GM18502 (cell line): ENCODE measurements at regions not wholly inside any gene's neighbourhood (a gene's known extent, or its start where the extent isn't known, plus 50 kb on each side); places are given as distances from the start of the nearest gene placed in this dataset.

Experiments
- ATAC-seq: cut with Tn5 transposase; IDR thresholded peaks from one replicate; pipeline ENCODE4 v1.9.1; 2021; ENCODE audit warnings: mild to moderate bottlenecking; ENCODE audit not compliant: unreplicated experiment, poor library complexity

DNA sequence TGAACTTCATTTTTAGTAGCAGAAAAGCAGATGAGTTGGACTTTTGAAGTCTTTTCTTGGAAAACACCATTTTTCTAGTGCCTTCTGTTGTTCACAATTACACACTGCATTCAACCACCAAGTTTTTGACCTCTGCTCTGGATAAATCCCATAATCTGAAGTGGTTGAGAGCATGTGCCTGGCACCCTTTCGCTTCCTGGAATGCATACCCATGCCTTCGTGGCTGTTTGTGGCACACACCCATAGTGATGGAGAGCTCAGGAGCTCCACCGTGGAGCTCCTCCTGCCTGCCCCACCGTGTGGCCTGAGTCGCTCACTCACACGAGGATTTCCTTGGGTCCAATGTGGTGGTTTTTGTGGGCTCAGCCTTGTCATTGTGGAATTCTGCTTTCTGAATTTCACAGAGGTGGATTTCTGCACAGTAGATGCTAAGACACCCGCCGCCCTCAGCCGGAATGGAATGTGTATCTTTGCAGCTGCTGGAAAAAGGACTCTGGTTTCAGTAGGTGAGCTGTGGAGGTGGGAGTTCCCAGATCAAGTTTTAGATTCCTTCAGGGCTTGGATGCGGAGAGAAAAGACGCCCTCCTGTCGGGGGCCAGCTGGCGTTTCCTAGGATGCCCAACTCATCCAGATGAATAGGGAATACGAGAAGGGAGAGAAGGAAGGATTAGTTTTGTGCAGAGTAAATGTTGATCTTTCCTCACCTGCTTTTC, 500.4 kb downstream of the IRX1 start:
- ATAC-seq, result no peak

DNA sequence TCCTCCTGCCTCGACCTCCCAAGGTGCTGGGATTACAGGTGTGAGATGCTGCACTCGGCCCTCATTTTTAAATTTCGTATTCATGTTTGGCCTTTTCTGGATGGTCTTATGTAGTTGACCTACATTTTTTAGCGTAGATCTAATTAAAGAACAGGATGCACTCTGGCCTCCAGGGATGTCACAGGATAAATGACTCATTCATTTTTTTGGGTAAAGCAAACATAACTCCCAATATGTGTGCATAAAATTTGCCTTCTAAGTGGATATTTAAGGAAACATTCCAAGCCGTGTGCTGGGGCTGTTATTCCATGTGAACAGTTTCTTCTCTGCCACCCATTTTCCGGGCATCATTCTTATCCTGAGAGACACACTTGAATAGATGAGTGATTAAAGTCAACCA, 501.6 kb downstream of the IRX1 start:
- ATAC-seq, result no peak

- ATAC-seq, result no peak
These were observed 502.6 kb downstream of the IRX1 start for GRCh38 chr5:4098226-4098625.

- no peak for ATAC-seq
These were observed 503.8 kb downstream of the IRX1 start for GRCh38 chr5:4099386-4099785.

DNA sequence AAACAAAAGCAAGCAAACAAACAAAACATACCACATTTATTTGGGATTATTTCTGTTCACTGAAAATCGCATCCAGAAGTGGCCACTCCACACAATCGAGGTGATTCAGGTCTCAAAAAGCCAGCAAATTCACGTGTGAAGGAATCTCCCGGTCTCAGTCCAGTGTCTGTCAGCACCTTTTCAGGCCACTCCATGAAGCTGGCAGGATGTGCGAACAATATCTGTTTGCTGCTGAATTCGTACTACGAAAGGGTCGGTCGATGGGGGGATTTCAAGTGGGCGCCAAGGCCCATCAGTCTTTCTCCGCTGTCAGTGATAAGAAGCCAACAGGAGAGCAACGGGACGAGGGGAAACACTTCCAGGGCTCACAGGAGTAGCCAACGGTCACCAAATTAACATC, 505.1 kb downstream of the IRX1 start:
- no peak for ATAC-seq

DNA sequence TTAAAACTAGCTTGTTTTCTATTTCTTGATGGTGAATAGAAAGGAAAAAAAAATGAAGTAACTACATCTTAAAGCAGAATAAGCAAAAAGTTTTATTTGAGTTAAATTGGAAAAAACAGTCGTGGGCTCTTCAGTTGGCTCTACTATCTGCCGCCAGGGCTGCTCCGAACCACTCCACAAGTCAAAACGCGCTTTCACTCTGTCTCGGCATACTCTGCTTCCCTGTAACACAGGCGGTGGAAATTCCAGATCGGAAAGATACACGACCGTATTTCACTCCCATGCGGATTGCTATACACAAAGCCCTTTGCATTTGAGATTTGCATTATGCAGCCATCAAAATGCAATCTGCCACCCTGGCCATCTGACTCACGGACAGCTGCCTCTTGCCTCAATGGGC, 505.6 kb downstream of the IRX1 start:
- ATAC-seq, result no peak

GRCh38 chr5:4104831-4105597, 509.4 kb downstream of the IRX1 start:
- no peak for ATAC-seq

DNA sequence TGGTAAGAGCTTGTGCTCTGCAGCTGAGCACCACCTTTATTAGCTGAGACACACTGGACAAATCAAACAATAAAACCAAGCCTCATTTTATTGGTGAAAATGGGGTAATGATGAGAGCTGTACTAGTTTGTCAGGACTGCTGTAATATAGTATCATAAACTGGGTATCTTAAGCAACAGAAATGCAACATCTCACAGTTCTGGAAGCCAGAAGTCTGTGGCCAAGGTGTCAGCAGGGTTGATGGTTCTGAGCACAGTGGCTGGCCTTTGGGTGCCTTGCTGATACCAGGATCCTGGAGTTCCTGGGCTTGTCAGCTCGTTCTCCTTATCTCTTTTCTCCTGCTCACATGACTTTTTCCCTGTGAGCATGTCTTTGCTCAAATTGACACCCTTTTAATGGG, 513.1 kb downstream of the IRX1 start:
- ATAC-seq, result no peak

DNA sequence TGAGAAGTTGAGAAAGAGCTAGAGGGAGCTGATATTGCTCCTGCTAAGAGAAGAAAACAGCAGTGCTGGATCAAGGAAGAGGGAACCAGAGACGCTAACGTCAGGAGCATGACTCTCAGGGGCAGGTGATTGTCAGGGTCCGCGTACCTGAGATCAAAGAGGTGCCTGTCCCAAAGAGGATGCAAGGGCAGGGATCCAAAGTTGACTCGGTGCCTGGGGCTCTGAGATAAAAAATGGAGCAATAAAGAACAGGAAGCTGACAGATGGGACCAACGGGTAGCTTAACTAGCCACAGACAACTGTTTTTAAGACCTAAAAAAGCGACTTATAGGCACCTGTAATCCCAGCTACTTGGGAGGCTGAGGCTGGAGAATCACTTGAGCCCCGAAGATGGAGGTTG, 517.8 kb downstream of the IRX1 start:
- ATAC-seq, result no peak

- no peak for ATAC-seq
These were observed 518.3 kb downstream of the IRX1 start for GRCh38 chr5:4113905-4114304.

DNA sequence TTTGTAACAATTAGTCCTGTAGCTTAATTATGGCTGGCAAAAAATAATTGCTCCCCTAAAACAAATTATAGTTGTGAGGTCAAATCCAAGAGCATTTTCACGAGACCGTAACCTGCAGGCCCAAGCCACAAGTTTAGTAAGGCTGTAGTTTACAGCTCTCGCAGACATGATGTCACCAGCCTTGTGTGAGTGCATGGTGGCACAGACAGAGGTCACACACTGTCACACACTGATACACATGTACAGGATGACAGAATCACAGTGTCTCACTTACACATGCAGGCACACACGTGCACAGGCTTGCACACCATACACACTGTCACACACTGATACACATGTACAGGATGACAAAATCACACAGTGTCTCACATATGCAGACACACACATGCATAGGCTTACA, 518.8 kb downstream of the IRX1 start:
- no peak for ATAC-seq

DNA sequence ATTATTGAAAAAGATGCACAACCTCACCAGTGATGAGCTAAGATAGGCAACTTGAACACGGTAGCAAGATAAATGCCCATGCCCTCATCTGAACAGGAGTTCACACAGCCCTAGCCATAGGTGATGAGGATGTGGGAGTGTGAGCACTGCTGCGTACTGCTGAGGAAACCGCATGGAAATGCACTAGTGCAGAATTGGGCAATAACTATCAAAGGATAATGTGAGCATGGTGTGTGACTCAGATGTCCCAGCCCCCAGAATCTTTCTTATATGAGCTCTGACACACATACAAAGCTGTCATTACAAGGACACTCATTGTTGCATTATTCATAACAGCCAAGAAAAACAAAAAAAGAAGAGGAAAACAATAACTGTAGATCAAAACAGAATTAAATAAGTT, 521.2 kb downstream of the IRX1 start:
- ATAC-seq, result no peak

DNA sequence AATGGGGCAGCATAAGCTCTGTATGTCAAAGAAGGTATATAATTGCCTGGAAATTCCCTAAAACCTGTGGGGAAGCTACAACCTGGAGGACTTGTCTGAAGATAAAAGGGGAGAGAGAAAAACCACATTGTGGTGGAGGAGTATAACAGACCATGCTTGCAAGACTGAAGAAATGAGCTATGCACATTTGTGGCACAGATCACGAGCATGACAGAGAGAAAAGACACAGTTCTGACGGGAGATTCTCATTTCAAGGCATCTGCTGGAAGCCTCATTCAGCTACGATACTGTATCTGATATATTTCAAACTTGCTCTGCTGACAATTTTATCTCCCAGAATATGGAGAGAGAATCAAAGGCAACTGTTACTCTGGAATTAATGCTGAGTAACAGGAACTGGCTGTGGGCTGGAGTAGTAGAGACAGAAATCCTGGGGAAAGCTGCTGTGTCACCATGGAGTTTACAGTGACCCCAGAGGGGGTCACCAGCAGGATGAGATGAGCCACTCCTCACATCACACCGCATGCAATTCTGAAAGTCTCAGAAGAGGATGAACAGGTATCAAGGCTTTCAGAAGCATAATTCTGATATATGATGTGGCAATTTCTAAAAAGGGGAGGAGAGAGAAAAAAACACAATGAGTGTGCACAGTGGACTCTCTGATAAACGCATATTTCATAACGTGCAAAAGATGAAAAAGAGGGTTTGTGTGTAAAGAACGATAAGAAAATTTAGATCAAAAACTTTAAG, 528.8 kb downstream of the IRX1 start:
- ATAC-seq, result no peak

- no peak for ATAC-seq
These were observed 533.4 kb downstream of the IRX1 start for GRCh38 chr5:4128994-4129393.

DNA sequence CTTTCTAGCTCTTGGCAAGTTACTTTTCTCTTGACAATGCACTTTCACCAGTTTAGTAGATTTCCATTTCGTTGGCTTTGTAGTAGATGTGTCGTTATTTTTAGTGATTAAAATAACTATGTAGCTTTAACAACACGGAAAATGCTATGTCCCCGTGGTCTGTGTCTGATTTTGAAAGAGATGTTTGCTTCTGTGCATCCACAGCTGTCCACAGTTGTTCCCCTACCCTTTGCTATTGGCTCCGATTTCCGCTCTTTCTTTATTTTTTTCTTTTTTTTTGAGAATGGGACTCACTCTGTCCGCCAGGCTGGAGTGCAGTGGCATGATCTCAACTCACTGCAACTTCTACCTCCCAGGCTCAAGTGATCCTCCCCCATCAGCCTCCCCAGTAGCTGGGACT, 533.9 kb downstream of the IRX1 start:
- no peak for ATAC-seq

DNA sequence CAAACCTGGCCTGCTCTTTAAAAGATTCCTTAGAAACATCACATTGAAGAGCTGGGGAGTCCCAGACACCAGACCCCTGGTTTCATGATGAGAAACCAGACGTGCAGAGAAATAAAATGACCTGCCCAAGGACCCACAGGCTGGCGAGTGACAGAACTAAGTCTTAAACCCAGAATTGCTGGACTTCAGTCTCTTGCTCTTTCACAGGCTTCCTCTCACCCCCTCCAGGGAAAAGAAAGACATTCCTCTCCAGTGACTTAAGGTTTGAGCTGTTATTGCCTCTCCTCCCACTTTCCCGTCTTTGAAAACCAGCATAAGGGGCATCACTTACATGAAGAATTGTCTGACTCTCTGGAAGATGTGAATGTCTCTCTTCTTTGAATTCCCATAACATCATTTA, 535.2 kb downstream of the IRX1 start:
- ATAC-seq, result no peak

- ATAC-seq, result no peak
These were observed 542.1 kb downstream of the IRX1 start for GRCh38 chr5:4137781-4138180.

GRCh38 chr5:4142842-4143241, 547.2 kb downstream of the IRX1 start:
- no peak for ATAC-seq

GRCh38 chr5:4144411-4145007, 548.9 kb downstream of the IRX1 start:
- ATAC-seq, result no peak

DNA sequence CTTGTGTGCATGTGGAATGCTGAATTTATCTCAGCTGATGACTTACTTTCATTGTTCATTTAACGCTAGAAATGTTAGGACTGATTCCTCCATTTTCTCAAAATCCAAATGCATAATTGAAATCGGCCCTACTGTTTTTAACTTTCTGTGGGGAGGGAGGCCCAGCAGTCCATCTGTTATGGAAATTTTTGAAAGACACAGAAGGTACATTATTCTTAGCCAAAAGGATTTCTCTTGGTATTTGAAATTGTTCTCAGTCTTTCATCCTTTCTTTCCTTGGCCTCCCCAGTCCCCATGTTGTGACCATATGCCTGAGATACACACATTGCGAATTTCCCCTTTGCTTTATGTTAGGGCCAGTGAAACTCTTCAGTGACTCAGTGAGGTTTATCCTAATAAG, 549.9 kb downstream of the IRX1 start:
- ATAC-seq, result no peak

DNA sequence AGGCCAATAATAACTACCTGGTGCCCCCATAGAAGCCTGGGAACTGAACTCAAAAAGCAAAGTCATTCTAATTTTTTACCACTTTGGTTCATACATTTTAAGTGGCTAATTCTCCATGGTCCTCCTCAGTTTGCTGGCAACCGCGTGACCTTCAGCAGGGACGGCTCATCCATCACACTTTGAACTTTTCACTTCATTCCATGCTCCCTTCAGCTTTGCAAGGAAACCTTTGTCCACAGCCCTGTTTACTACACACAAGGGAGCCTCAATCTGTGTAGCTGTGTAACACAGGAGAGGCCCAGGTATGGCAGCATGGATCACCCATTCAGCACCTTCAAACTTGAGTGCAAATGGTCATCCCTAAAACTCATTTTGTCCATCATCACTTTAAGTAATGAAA, 552.4 kb downstream of the IRX1 start:
- no peak for ATAC-seq
